Naive thymus-derived CD4-positive, alpha-beta T cell (primary cell): ENCODE measurements at regions not wholly inside any gene's neighbourhood (a gene's known extent, or its start where the extent isn't known, plus 50 kb on each side); places are given as distances from the start of the nearest gene placed in this dataset.
"Not testable (repeated sequence)": the region's sequence is repeated elsewhere in the genome, so short reads cannot be mapped to it uniquely, and the experiment has no call there.

ENCODE experiments used
- ATAC-seq: fragments of 150-1000 bp; cut with Tn5 transposase; 2 replicates; pipeline ENCODE4 v1.10.0; 2021; ENCODE audit warnings: mild to moderate bottlenecking, moderate library complexity
- CTCF ChIA-PET: fragments of 350-600 bp; sonication (Branson Sonifier 250); formaldehyde crosslinking; loops from one replicate; lab custom pipeline; 2021; ENCODE audit warnings: antibody characterized with exemption; lab: Charles Lee
- POLR2A ChIA-PET: fragments of 350-600 bp; sonication (Branson Sonifier 250); formaldehyde crosslinking; loops from one replicate; lab custom pipeline; 2021; ENCODE audit warnings: antibody characterized with exemption, inconsistent platforms; lab: Charles Lee
- DNase-seq, 9 donors: peaks; one replicate each; pipeline versions ENCODE4 v3.0.0 to v3.0.0-alpha.2; 2020 to 2022; ENCODE audit warnings: mixed read lengths in 1 of 9
- H3K27ac ChIP-seq: one replicate; pipeline ENCODE4 v1.7.0; 2013; ENCODE audit warnings: mild to moderate bottlenecking, low read depth, low read length, moderate library complexity
- H3K27me3 ChIP-seq, 2 donors: one replicate each; pipeline ENCODE4 v1.7.0; 2013; ENCODE audit warnings: low read length in 2 of 2, mild to moderate bottlenecking in 2 of 2, moderate library complexity in 2 of 2; ENCODE audit not compliant: control insufficient read depth in 2 of 2, insufficient read depth in 2 of 2
- H3K36me3 ChIP-seq, 3 experiments: 1 replicate in 2 of 3; 2 replicates in 1 of 3; pipeline ENCODE4 v1.7.0; 2013; ENCODE audit warnings: low read length in 3 of 3, mild to moderate bottlenecking in 3 of 3, moderate library complexity in 1 of 3; ENCODE audit not compliant: insufficient read depth in 3 of 3, control insufficient read depth in 2 of 3
- H3K4me1 ChIP-seq, 2 donors: one replicate each; pipeline ENCODE4 v1.7.0; 2013; ENCODE audit warnings: low read length in 2 of 2, mild to moderate bottlenecking in 2 of 2, moderate library complexity in 1 of 2; ENCODE audit not compliant: control insufficient read depth in 2 of 2, insufficient read depth in 2 of 2
- H3K4me3 ChIP-seq: 2 replicates; pipeline ENCODE4 v1.7.0; 2013; ENCODE audit warnings: mild to moderate bottlenecking, low read length
- H3K9me3 ChIP-seq, 3 experiments: 1 replicate in 2 of 3; 2 replicates in 1 of 3; pipeline ENCODE4 v1.7.0; 2013; ENCODE audit warnings: low read length in 3 of 3; ENCODE audit not compliant: control insufficient read depth in 2 of 3
- H3K27ac Mint-ChIP-seq, 9 donors: one replicate each; pipeline ENCODE4 v1.8.0; 2020 to 2022; ENCODE audit warnings: mixed read lengths in 9 of 9, mild to moderate bottlenecking in 8 of 9, moderate library complexity in 5 of 9, inconsistent platforms in 2 of 9
- H3K27me3 Mint-ChIP-seq, 5 donors: one replicate each; pipeline ENCODE4 v1.8.0; 2021 to 2022; ENCODE audit warnings: mixed read lengths in 5 of 5, mild to moderate bottlenecking in 1 of 5
- H3K36me3 Mint-ChIP-seq, 5 donors: one replicate each; pipeline ENCODE4 v1.8.0; 2020 to 2022; ENCODE audit warnings: mixed read lengths in 5 of 5, mild to moderate bottlenecking in 3 of 5, inconsistent platforms in 1 of 5
- H3K4me1 Mint-ChIP-seq, 7 donors: one replicate each; pipeline ENCODE4 v1.8.0; 2020 to 2022; ENCODE audit warnings: mixed read lengths in 7 of 7, mild to moderate bottlenecking in 3 of 7, inconsistent platforms in 1 of 7
- H3K4me3 Mint-ChIP-seq, 10 donors: one replicate each; pipeline ENCODE4 v1.8.0; 2020 to 2022; ENCODE audit warnings: mild to moderate bottlenecking in 10 of 10, mixed read lengths in 10 of 10, moderate library complexity in 6 of 10, inconsistent platforms in 2 of 10
- H3K9me3 Mint-ChIP-seq, 11 donors: one replicate each; pipeline ENCODE4 v1.8.0; 2020 to 2022; ENCODE audit warnings: mixed read lengths in 11 of 11, mild to moderate bottlenecking in 4 of 11, inconsistent platforms in 1 of 11, moderate library complexity in 1 of 11
- intact Hi-C, 2 donors: fragments of 100-400 bp; cut with micrococcal nuclease; formaldehyde crosslinking; loops; one replicate each; pipeline ENCODE4 v1.15.1; 2023

- Histone ChIP-seq H3K9me3 (peaks cover 0 to 5% (median 0%) of the 10 kb centered on the region in 3 experiments), H3K4me1 (no peaks in the 10 kb centered on the region), H3K27ac (no peak overlapping the region), H3K4me3 (no peak overlapping the region), H3K36me3 (no peaks in the 10 kb centered on the region), H3K27me3 (no peaks in the 10 kb centered on the region)
- ChIA-PET POLR2A (no interaction called here), CTCF (interaction anchor here (0.7 kb wide), 1 partner anchor 14 kb away, joined by 3 read pairs; no protein-coding TSS in a partner anchor)
- H3K27ac Mint-ChIP-seq: peak overlapping the region in 1 of 9 donors; percentile 28
- ATAC-seq (no peak), DNase-seq (no peak)
- H3K9me3 Mint-ChIP-seq: peaks cover 11 to 54% (median 24%) of the 10 kb centered on the region in 11 donors
- intact Hi-C loops: no loop called here
- no peaks in the 10 kb centered on the region for H3K27me3 Mint-ChIP-seq
- H3K4me3 Mint-ChIP-seq: no peak overlapping the region
- H3K36me3 Mint-ChIP-seq: peaks cover 0 to 25% (median 11%) of the 10 kb centered on the region in 5 donors
- H3K4me1 Mint-ChIP-seq: no peaks in the 10 kb centered on the region
These were observed 123.8 kb upstream of the ID2 start for GRCh38 chr2:8558096-8558495.

- ChIA-PET POLR2A (no interaction called here), CTCF (no interaction called here)
- Histone ChIP-seq H3K9me3 (peaks cover 0 to 5% (median 0%) of the 10 kb centered on the region in 3 experiments), H3K4me3 (no peak overlapping the region), H3K36me3 (no peaks in the 10 kb centered on the region), H3K4me1 (no peaks in the 10 kb centered on the region), H3K27me3 (no peaks in the 10 kb centered on the region), H3K27ac (no peak overlapping the region)
- Mint-ChIP-seq H3K4me1 (peaks cover 0 to 5% (median 0%) of the 10 kb centered on the region in 7 donors), H3K36me3 (peaks cover 0 to 25% (median 11%) of the 10 kb centered on the region in 5 donors), H3K9me3 (peaks cover 11 to 54% (median 24%) of the 10 kb centered on the region in 11 donors), H3K4me3 (no peak overlapping the region), H3K27me3 (no peaks in the 10 kb centered on the region), H3K27ac (no peak overlapping the region)
- intact Hi-C loops: no loop called here
- no peak for ATAC-seq
- no peak for DNase-seq
These were observed 122.9 kb upstream of the ID2 start for GRCh38 chr2:8558956-8559355.

- H3K4me3 Mint-ChIP-seq: no peak overlapping the region
- no peak for ATAC-seq
- peaks cover 11 to 54% (median 24%) of the 10 kb centered on the region in 11 donors for H3K9me3 Mint-ChIP-seq
- peaks cover 0 to 25% (median 11%) of the 10 kb centered on the region in 5 donors for H3K36me3 Mint-ChIP-seq
- Histone ChIP-seq H3K27ac (no peak overlapping the region), H3K4me1 (no peaks in the 10 kb centered on the region), H3K4me3 (no peak overlapping the region), H3K9me3 (peaks cover 0 to 5% (median 0%) of the 10 kb centered on the region in 3 experiments), H3K36me3 (no peaks in the 10 kb centered on the region), H3K27me3 (no peaks in the 10 kb centered on the region)
- H3K27me3 Mint-ChIP-seq: no peaks in the 10 kb centered on the region
- ChIA-PET POLR2A (no interaction called here), CTCF (no interaction called here)
- intact Hi-C loops: no loop called here
- DNase-seq: no peak
- peaks cover 0 to 9% (median 0%) of the 10 kb centered on the region in 7 donors for H3K4me1 Mint-ChIP-seq
- no peak overlapping the region for H3K27ac Mint-ChIP-seq
These were observed 122.1 kb upstream of the ID2 start for GRCh38 chr2:8559805-8560204.

- intact Hi-C loops, ATAC-seq, H3K4me1 Mint-ChIP-seq, H3K27me3 ChIP-seq, H3K27ac Mint-ChIP-seq, H3K27me3 Mint-ChIP-seq, H3K4me1 ChIP-seq, H3K27ac ChIP-seq, H3K9me3 ChIP-seq, H3K4me3 Mint-ChIP-seq, POLR2A ChIA-PET, DNase-seq, H3K4me3 ChIP-seq, H3K36me3 ChIP-seq, CTCF ChIA-PET: not testable (repeated sequence)
- peaks cover 10 to 49% (median 19%) of the 10 kb centered on the region in 11 donors for H3K9me3 Mint-ChIP-seq
- peaks cover 0 to 20% (median 6%) of the 10 kb centered on the region in 5 donors for H3K36me3 Mint-ChIP-seq
These were observed 120.2 kb upstream of the ID2 start for GRCh38 chr2:8561692-8562091.

- Mint-ChIP-seq H3K4me3 (no peak overlapping the region), H3K36me3 (peaks cover 0 to 15% (median 6%) of the 10 kb centered on the region in 5 donors), H3K27ac (peak overlapping the region in 1 of 9 donors; percentile 16), H3K27me3 (peaks cover 0 to 1% (median 0%) of the 10 kb centered on the region in 5 donors), H3K9me3 (peaks cover 6 to 33% (median 16%) of the 10 kb centered on the region in 11 donors), H3K4me1 (peaks cover 0 to 9% (median 0%) of the 10 kb centered on the region in 7 donors)
- Histone ChIP-seq H3K9me3 (peaks cover 0 to 5% (median 0%) of the 10 kb centered on the region in 3 experiments), H3K27ac (no peak overlapping the region), H3K27me3 (no peaks in the 10 kb centered on the region), H3K4me3 (no peak overlapping the region), H3K4me1 (no peaks in the 10 kb centered on the region), H3K36me3 (no peaks in the 10 kb centered on the region)
- CTCF ChIA-PET: no interaction called here
- POLR2A ChIA-PET: no interaction called here
- intact Hi-C loops: no loop called here
- ATAC-seq: no peak
- peak in 1 of 9 donors; percentile 9 for DNase-seq
These were observed 117.9 kb upstream of the ID2 start for GRCh38 chr2:8563814-8564474.

GRCh38 chr2:8564475-8564874, 117.4 kb upstream of the ID2 start:
- peaks cover 0 to 1% (median 0%) of the 10 kb centered on the region in 5 donors for H3K27me3 Mint-ChIP-seq
- ATAC-seq (no peak), DNase-seq (no peak)
- Histone ChIP-seq H3K4me1 (no peaks in the 10 kb centered on the region), H3K4me3 (no peak overlapping the region), H3K27me3 (no peaks in the 10 kb centered on the region), H3K27ac (no peak overlapping the region), H3K9me3 (peaks cover 0 to 5% (median 0%) of the 10 kb centered on the region in 3 experiments), H3K36me3 (no peaks in the 10 kb centered on the region)
- peaks cover 4 to 28% (median 12%) of the 10 kb centered on the region in 11 donors for H3K9me3 Mint-ChIP-seq
- no peak overlapping the region for H3K4me3 Mint-ChIP-seq
- peaks cover 0 to 9% (median 0%) of the 10 kb centered on the region in 7 donors for H3K4me1 Mint-ChIP-seq
- peaks cover 0 to 13% (median 6%) of the 10 kb centered on the region in 5 donors for H3K36me3 Mint-ChIP-seq
- POLR2A ChIA-PET: no interaction called here
- intact Hi-C loops: no loop called here
- H3K27ac Mint-ChIP-seq: no peak overlapping the region
- CTCF ChIA-PET: no interaction called here
